Left ventricle myocardium inferior (tissue), 1 donor: ENCODE measurements at regions not wholly inside any gene's neighbourhood (a gene's known extent, or its start where the extent isn't known, plus 50 kb on each side); places are given as distances from the start of the nearest gene placed in this dataset.

Experiments used
- DNase-seq: peaks from one replicate; pipeline ENCODE4 v3.0.0-alpha.2; 2020
- H3K27ac ChIP-seq: fragments of 200-600 bp; replicated peaks from 2 replicates; pipeline ENCODE4 v1.8.0; 2021
- H3K27me3 ChIP-seq: fragments of 200-600 bp; 2 replicates; pipeline ENCODE4 v1.8.0; 2021; ENCODE audit warnings: low read depth
- H3K36me3 ChIP-seq: fragments of 200-600 bp; 2 replicates; pipeline ENCODE4 v1.8.0; 2021
- H3K4me1 ChIP-seq: fragments of 200-600 bp; 2 replicates; pipeline ENCODE4 v1.8.0; 2021
- H3K4me3 ChIP-seq: fragments of 200-600 bp; 2 replicates; pipeline ENCODE4 v1.8.0; 2021; ENCODE audit warnings: mild to moderate bottlenecking, moderate library complexity
- H3K9me3 ChIP-seq: fragments of 200-600 bp; replicated peaks from 2 replicates; pipeline ENCODE4 v1.8.0; 2021
- CTCF ChIP-seq: fragments of 200-600 bp; IDR thresholded peaks from 2 replicates; pipeline ENCODE4 v1.8.0; 2021; ENCODE audit warnings: antibody characterized with exemption, mild to moderate bottlenecking, borderline replicate concordance
- intact Hi-C: fragments of 100-400 bp; cut with micrococcal nuclease; formaldehyde crosslinking; loops from one replicate; pipeline ENCODE4 v1.11.0; 2022
- donor health status: DM: no; HTN: yes; CAD: no; lungs with severe emphysema.

GRCh38 chrX:39149761-39150160, 348.5 kb downstream of the MID1IP1 start:
- peak; percentile 75 for DNase-seq
- H3K36me3 ChIP-seq: no peaks in the 10 kb centered on the region
- H3K4me1 ChIP-seq: no peaks in the 10 kb centered on the region
- no peaks in the 10 kb centered on the region for H3K27me3 ChIP-seq
- no peak overlapping the region for H3K4me3 ChIP-seq
- no peaks in the 10 kb centered on the region for H3K9me3 ChIP-seq
- peak; percentile 76 for TF ChIP-seq CTCF
- H3K27ac ChIP-seq: no peak overlapping the region
- intact Hi-C loops: no loop called here

GRCh38 chrX:39150220-39150619, 349.0 kb downstream of the MID1IP1 start:
- Histone ChIP-seq H3K4me3 (no peak overlapping the region), H3K9me3 (no peaks in the 10 kb centered on the region), H3K27me3 (no peaks in the 10 kb centered on the region), H3K27ac (no peak overlapping the region), H3K36me3 (no peaks in the 10 kb centered on the region), H3K4me1 (no peaks in the 10 kb centered on the region)
- no peak for TF ChIP-seq CTCF
- no peak for DNase-seq
- intact Hi-C loops: no loop called here

- Histone ChIP-seq H3K4me3 (no peak overlapping the region), H3K27me3 (no peaks in the 10 kb centered on the region), H3K9me3 (no peaks in the 10 kb centered on the region), H3K27ac (no peak overlapping the region), H3K4me1 (no peaks in the 10 kb centered on the region), H3K36me3 (no peaks in the 10 kb centered on the region)
- intact Hi-C loops: no loop called here
- DNase-seq: no peak
- TF ChIP-seq CTCF: no peak
Measured at GRCh38 chrX:39150621-39151020, 349.4 kb downstream of the MID1IP1 start.

GRCh38 chrX:39152106-39152649, 350.9 kb downstream of the MID1IP1 start:
- Histone ChIP-seq H3K9me3 (no peaks in the 10 kb centered on the region), H3K27ac (no peak overlapping the region), H3K27me3 (no peaks in the 10 kb centered on the region), H3K4me1 (no peaks in the 10 kb centered on the region), H3K36me3 (no peaks in the 10 kb centered on the region), H3K4me3 (no peak overlapping the region)
- peak; percentile 50 for TF ChIP-seq CTCF
- intact Hi-C loops: no loop called here
- peak; percentile 16 for DNase-seq

- Histone ChIP-seq H3K27me3 (no peaks in the 10 kb centered on the region), H3K4me1 (no peaks in the 10 kb centered on the region), H3K9me3 (no peaks in the 10 kb centered on the region), H3K36me3 (no peaks in the 10 kb centered on the region), H3K4me3 (no peak overlapping the region), H3K27ac (no peak overlapping the region)
- intact Hi-C loops: no loop called here
- no peak for TF ChIP-seq CTCF
- DNase-seq: no peak
Measured at GRCh38 chrX:39156051-39156450, 354.8 kb downstream of the MID1IP1 start.
